H9 (cell line): ENCODE measurements at regions not wholly inside any gene's neighbourhood (a gene's known extent, or its start where the extent isn't known, plus 50 kb on each side); places are given as distances from the start of the nearest gene placed in this dataset.
A peak's percentile ranks its signal among the peaks of the same experiment; 100 is the strongest.
"Not testable (repeated sequence)": the region's sequence is repeated elsewhere in the genome, so short reads cannot be mapped to it uniquely, and the experiment has no call there.

Experiments used
- DNase-seq: peaks from one replicate; pipeline ENCODE4 v3.0.0-alpha.2; 2017
- H2AFZ ChIP-seq: one replicate; pipeline ENCODE4 v1.6.1; 2013; ENCODE audit warnings: mild to moderate bottlenecking, low read length, control low read depth, moderate library complexity
- H2AK5ac ChIP-seq: 2 replicates; pipeline ENCODE4 v1.6.1; 2013; ENCODE audit warnings: low read length, control low read depth, mixed read lengths; ENCODE audit not compliant: insufficient read length
- H2BK120ac ChIP-seq: one replicate; pipeline ENCODE4 v1.6.1; 2013; ENCODE audit warnings: low read depth, mild to moderate bottlenecking, low read length, control low read depth, inconsistent platforms; ENCODE audit not compliant: poor library complexity, severe bottlenecking
- H2BK12ac ChIP-seq: 2 replicates; pipeline ENCODE4 v1.6.1; 2013; ENCODE audit warnings: low read length, control low read depth, mixed read lengths, low read depth; ENCODE audit not compliant: insufficient read length
- H2BK15ac ChIP-seq: 2 replicates; pipeline ENCODE4 v1.6.1; 2013; ENCODE audit warnings: low read depth, low read length, control low read depth
- H2BK20ac ChIP-seq: one replicate; pipeline ENCODE4 v1.6.1; 2013; ENCODE audit warnings: low read depth, mild to moderate bottlenecking, low read length, control low read depth, inconsistent platforms; ENCODE audit not compliant: poor library complexity, severe bottlenecking
- H2BK5ac ChIP-seq: 2 replicates; pipeline ENCODE4 v1.6.1; 2013; ENCODE audit warnings: low read length, control low read depth, mixed read lengths; ENCODE audit not compliant: insufficient read length
- H3K14ac ChIP-seq: 2 replicates; pipeline ENCODE4 v1.6.1; 2013; ENCODE audit warnings: low read length, control low read depth; ENCODE audit not compliant: insufficient read depth
- H3K18ac ChIP-seq: 2 replicates; pipeline ENCODE4 v1.6.1; 2013; ENCODE audit warnings: low read depth, mild to moderate bottlenecking, mixed read lengths, low read length, control low read depth; ENCODE audit not compliant: insufficient read length
- H3K23ac ChIP-seq: 2 replicates; pipeline ENCODE4 v1.6.1; 2013; ENCODE audit warnings: low read length, control low read depth, mixed read lengths, low read depth; ENCODE audit not compliant: insufficient read length
- H3K23me2 ChIP-seq: 2 replicates; pipeline ENCODE4 v1.6.1; 2013; ENCODE audit warnings: low read depth, mild to moderate bottlenecking, mixed read lengths, low read length, control low read depth; ENCODE audit not compliant: insufficient read length, poor library complexity, severe bottlenecking
- H3K27ac ChIP-seq: 2 replicates; pipeline ENCODE4 v1.5.1; 2013; ENCODE audit warnings: low read length, control low read depth, mixed read lengths, low read depth; ENCODE audit not compliant: insufficient read length
- H3K27me3 ChIP-seq: 2 replicates; pipeline ENCODE4 v1.6.1; 2013; ENCODE audit warnings: low read length, control low read depth, inconsistent platforms; ENCODE audit not compliant: insufficient read depth
- H3K4ac ChIP-seq: 2 replicates; pipeline ENCODE4 v1.6.1; 2013; ENCODE audit warnings: low read depth, mild to moderate bottlenecking, control low read depth, inconsistent platforms, low read length, moderate library complexity
- H3K4me1 ChIP-seq: 2 replicates; pipeline ENCODE4 v1.6.1; 2013; ENCODE audit warnings: low read length, control low read depth, inconsistent platforms; ENCODE audit not compliant: insufficient read depth
- H3K4me2 ChIP-seq: 2 replicates; pipeline ENCODE4 v1.6.1; 2013; ENCODE audit warnings: low read length, control low read depth, mixed read lengths; ENCODE audit not compliant: insufficient read length, insufficient read depth
- H3K56ac ChIP-seq: 2 replicates; pipeline ENCODE4 v1.6.1; 2013; ENCODE audit warnings: low read depth, mild to moderate bottlenecking, mixed read lengths, low read length, control low read depth; ENCODE audit not compliant: insufficient read length
- H3K79me1 ChIP-seq: 2 replicates; pipeline ENCODE4 v1.6.1; 2013; ENCODE audit warnings: low read depth, mild to moderate bottlenecking, moderate library complexity, low read length, control low read depth, inconsistent platforms; ENCODE audit not compliant: insufficient read depth, poor library complexity, severe bottlenecking
- H3K79me2 ChIP-seq: 2 replicates; pipeline ENCODE4 v1.6.1; 2013; ENCODE audit warnings: low read length, control low read depth, inconsistent platforms; ENCODE audit not compliant: insufficient read depth
- H3K9ac ChIP-seq: 2 replicates; pipeline ENCODE4 v1.6.1; 2013; ENCODE audit warnings: low read length, control low read depth, mixed read lengths; ENCODE audit not compliant: insufficient read length; ENCODE audit errors: extremely low read depth
- H3K9me3 ChIP-seq: one replicate; pipeline ENCODE4 v1.6.1; 2013; ENCODE audit warnings: low read depth, low read length, inconsistent platforms; ENCODE audit not compliant: control insufficient read depth
- H3T11ph ChIP-seq: one replicate; pipeline ENCODE4 v1.6.1; 2013; ENCODE audit warnings: mild to moderate bottlenecking, low read length, control low read depth, inconsistent platforms
- H4K20me1 ChIP-seq: one replicate; pipeline ENCODE4 v1.6.1; 2013; ENCODE audit not compliant: control insufficient read depth, insufficient read length, insufficient read depth
- H4K5ac ChIP-seq: 2 replicates; pipeline ENCODE4 v1.6.1; 2013; ENCODE audit warnings: low read depth, mild to moderate bottlenecking, mixed read lengths, low read length, control low read depth; ENCODE audit not compliant: insufficient read length
- H4K8ac ChIP-seq: replicated peaks from 2 replicates; pipeline ENCODE4 v1.6.1; 2013; ENCODE audit warnings: low read length, control low read depth, mixed read lengths, low read depth; ENCODE audit not compliant: insufficient read length
- H4K91ac ChIP-seq: 2 replicates; pipeline ENCODE4 v1.6.1; 2013; ENCODE audit warnings: low read depth, mild to moderate bottlenecking, moderate library complexity, mixed read lengths, low read length, control low read depth; ENCODE audit not compliant: insufficient read length
- H3K27ac Mint-ChIP-seq, 3 experiments: 2 replicates in 2 of 3; 3 replicates in 1 of 3; pipeline ENCODE4 v1.8.0; 2020 to 2021; ENCODE audit warnings: mixed read lengths in 3 of 3, mild to moderate bottlenecking in 1 of 3, moderate library complexity in 1 of 3
- H3K27me3 Mint-ChIP-seq: 2 replicates; pipeline ENCODE4 v1.8.0; 2021; ENCODE audit warnings: low read depth, mild to moderate bottlenecking, moderate library complexity, mixed read lengths
- H3K36me3 Mint-ChIP-seq, 3 experiments: 2 replicates in 2 of 3; 3 replicates in 1 of 3; pipeline ENCODE4 v1.8.0; 2020 to 2021; ENCODE audit warnings: low read depth in 3 of 3, mixed read lengths in 3 of 3; ENCODE audit not compliant: insufficient read depth in 1 of 3
- H3K4me1 Mint-ChIP-seq, 2 experiments: 2 replicates each; pipeline ENCODE4 v1.8.0; 2020; ENCODE audit warnings: mixed read lengths in 2 of 2
- H3K4me3 Mint-ChIP-seq, 2 experiments: 2 replicates in 1 of 2; 3 replicates in 1 of 2; pipeline ENCODE4 v1.8.0; 2020 to 2021; ENCODE audit warnings: mild to moderate bottlenecking in 2 of 2, mixed read lengths in 2 of 2, moderate library complexity in 1 of 2
- H3K9me3 Mint-ChIP-seq, 2 experiments: 2 replicates in 1 of 2; 3 replicates in 1 of 2; pipeline ENCODE4 v1.8.0; 2020; ENCODE audit warnings: mild to moderate bottlenecking in 2 of 2, mixed read lengths in 2 of 2, moderate library complexity in 1 of 2
- WGBS: extraction: QIAGEN DNeasy Blood & Tissue Kit; methylation state at CpG from one replicate; pipeline ENCODE4 v1.1.7; 2013; ENCODE audit warnings: missing lambda C conversion rate, low lambda C conversion rate, mixed read lengths; ENCODE audit not compliant: insufficient read length; ENCODE audit errors: extremely low coverage; 5-methylcytosine and 5-hydroxymethylcytosine counted together

DNA sequence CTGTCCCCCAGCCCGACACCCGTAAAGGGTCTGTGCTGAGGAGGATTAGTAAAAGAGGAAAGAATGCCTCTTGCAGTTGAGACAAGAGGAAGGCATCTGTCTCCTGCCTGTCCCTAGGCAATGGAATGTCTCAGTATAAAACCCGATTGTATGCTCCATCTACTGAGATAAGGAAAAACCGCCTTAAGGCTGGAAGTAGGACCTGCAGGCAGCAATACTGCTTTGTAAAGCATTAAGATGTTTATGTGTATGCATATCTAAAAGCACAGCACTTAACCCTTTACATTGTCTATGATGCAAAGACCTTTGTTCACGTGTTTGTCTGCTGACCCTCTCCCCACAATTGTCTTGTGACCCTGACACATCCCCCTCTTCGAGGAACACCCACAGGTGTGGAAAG is 69.8 kb upstream of the ROPN1B start:
- H2BK12ac ChIP-seq, DNase-seq, H3K14ac ChIP-seq, H3T11ph ChIP-seq, H3K9me3 ChIP-seq, H2BK120ac ChIP-seq, H2AFZ ChIP-seq, H3K56ac ChIP-seq, H3K79me1 ChIP-seq, H3K23me2 ChIP-seq, H3K27me3 Mint-ChIP-seq, H3K4me2 ChIP-seq, H3K4me3 Mint-ChIP-seq, H3K9me3 Mint-ChIP-seq, H3K27me3 ChIP-seq, H2BK5ac ChIP-seq, H3K9ac ChIP-seq, H3K4ac ChIP-seq, H2BK15ac ChIP-seq, H4K8ac ChIP-seq, H2BK20ac ChIP-seq, H3K27ac ChIP-seq, H4K5ac ChIP-seq, H2AK5ac ChIP-seq, H3K23ac ChIP-seq, H4K20me1 ChIP-seq, H4K91ac ChIP-seq, H3K18ac ChIP-seq, H3K4me1 ChIP-seq, H3K79me2 ChIP-seq: not testable (repeated sequence)
- H3K4me1 Mint-ChIP-seq, result peaks cover 11 to 17% of the 10 kb centered on the region in 2 experiments
- H3K27ac Mint-ChIP-seq, result 0 out of 7 replicates have a peak overlapping the region, but pooled peaks of 1 of the 3 experiments have one; percentile 42
- H3K36me3 Mint-ChIP-seq, result peaks cover 11 to 20% (median 16%) of the 10 kb centered on the region in 3 experiments
- no CpG with 5 or more reads among the region's 6 CpGs for WGBS

DNA sequence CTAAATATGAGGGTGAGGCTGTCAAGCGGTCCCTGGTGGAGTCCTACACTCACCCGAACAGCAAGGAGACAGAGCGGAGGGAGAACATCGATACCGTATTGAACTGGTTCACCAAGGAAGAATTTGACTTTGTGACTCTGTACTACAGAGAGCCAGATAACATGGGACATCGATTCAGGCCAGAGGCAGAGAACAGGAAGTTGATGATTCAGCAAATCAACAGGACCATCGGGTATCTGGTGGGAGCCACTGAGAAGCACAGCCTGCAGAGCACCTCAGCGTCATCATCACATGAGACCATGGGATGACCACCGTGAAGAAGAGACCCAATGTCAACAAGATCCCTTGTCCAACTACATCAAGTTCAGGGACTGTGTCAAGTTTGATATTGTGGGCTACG is 67.5 kb upstream of the ROPN1B start:
- H3K4me2 ChIP-seq, H2BK15ac ChIP-seq, DNase-seq, H3K79me2 ChIP-seq, H2AFZ ChIP-seq, H3K56ac ChIP-seq, H2BK5ac ChIP-seq, H4K5ac ChIP-seq, H3K9me3 ChIP-seq, H2BK12ac ChIP-seq, H2BK20ac ChIP-seq, H3T11ph ChIP-seq, H4K91ac ChIP-seq, H3K27me3 Mint-ChIP-seq, H3K23ac ChIP-seq, H3K79me1 ChIP-seq, H2BK120ac ChIP-seq, H2AK5ac ChIP-seq, H3K9ac ChIP-seq, H3K4ac ChIP-seq, H3K27me3 ChIP-seq, H3K9me3 Mint-ChIP-seq, H3K23me2 ChIP-seq, H3K18ac ChIP-seq, H4K8ac ChIP-seq, H3K4me1 ChIP-seq, H3K4me3 Mint-ChIP-seq, H3K14ac ChIP-seq, H3K27ac ChIP-seq, H4K20me1 ChIP-seq: not testable (repeated sequence)
- peaks cover 18 to 33% (median 23%) of the 10 kb centered on the region in 3 experiments for H3K36me3 Mint-ChIP-seq
- peaks cover 11 to 17% of the 10 kb centered on the region in 2 experiments for H3K4me1 Mint-ChIP-seq
- no CpG with 5 or more reads among the region's 10 CpGs for WGBS
- peak overlapping the region in 1 of 3 experiments; percentile 79; a peak in 1 of 7 replicates for H3K27ac Mint-ChIP-seq
